ENCODE measurements at regions not wholly inside any gene's neighbourhood (a gene's known extent, or its start where the extent isn't known, plus 50 kb on each side); places are given as distances from the start of the nearest gene placed in this dataset.

GRCh38 chr7:156207306-156207705 is 395.0 kb upstream of the SHH start:
- no peak for TF ChIP-seq CTCF (IDR thresholded peaks at IDR 0.05; ENCODE audit: borderline replicate concordance, control extremely low read depth, extremely low read depth, insufficient read depth, missing control alignments)
- in situ Hi-C loops (cut with MboI; ENCODE audit: low sequenced_read_pairs, unreplicated experiment) = no loop called here
- DNase-seq (ENCODE audit: low spot score) = no peak

GRCh38 chr7:156206174-156206573 is 393.9 kb upstream of the SHH start:
- no peak for DNase-seq (ENCODE audit: low spot score)
- no peak for TF ChIP-seq CTCF (IDR thresholded peaks at IDR 0.05; ENCODE audit: borderline replicate concordance, control extremely low read depth, extremely low read depth, insufficient read depth, missing control alignments)
- in situ Hi-C loops (cut with MboI; ENCODE audit: low sequenced_read_pairs, unreplicated experiment) = no loop called here

GRCh38 chr7:156204820-156205219 is 392.6 kb upstream of the SHH start:
- no peak for DNase-seq (ENCODE audit: low spot score)
- in situ Hi-C loops (cut with MboI; ENCODE audit: low sequenced_read_pairs, unreplicated experiment) = no loop called here
- TF ChIP-seq CTCF (IDR thresholded peaks at IDR 0.05; ENCODE audit: borderline replicate concordance, control extremely low read depth, extremely low read depth, insufficient read depth, missing control alignments) = no peak

GRCh38 chr7:156203923-156204322 is 391.7 kb upstream of the SHH start:
- in situ Hi-C loops (cut with MboI; ENCODE audit: low sequenced_read_pairs, unreplicated experiment) = no loop called here
- no peak for DNase-seq (ENCODE audit: low spot score)
- TF ChIP-seq CTCF (IDR thresholded peaks at IDR 0.05; ENCODE audit: borderline replicate concordance, control extremely low read depth, extremely low read depth, insufficient read depth, missing control alignments) = no peak

GRCh38 chr7:156198277-156198676 is 386.0 kb upstream of the SHH start:
- DNase-seq (ENCODE audit: low spot score) = no peak
- in situ Hi-C loops (cut with MboI; ENCODE audit: low sequenced_read_pairs, unreplicated experiment) = no loop called here
- no peak for TF ChIP-seq CTCF (IDR thresholded peaks at IDR 0.05; ENCODE audit: borderline replicate concordance, control extremely low read depth, extremely low read depth, insufficient read depth, missing control alignments)

- TF ChIP-seq CTCF (IDR thresholded peaks at IDR 0.05; ENCODE audit: borderline replicate concordance, control extremely low read depth, extremely low read depth, insufficient read depth, missing control alignments) = no peak
- in situ Hi-C loops (cut with MboI; ENCODE audit: low sequenced_read_pairs, unreplicated experiment) = no loop called here
- no peak for DNase-seq (ENCODE audit: low spot score)
Observed at GRCh38 chr7:156196649-156197048, 384.4 kb upstream of the SHH start.

GRCh38 chr7:156195276-156195675 is 383.0 kb upstream of the SHH start:
- in situ Hi-C loops (cut with MboI; ENCODE audit: low sequenced_read_pairs, unreplicated experiment) = no loop called here

More at GRCh38 chr7:156195276-156195675, 383.0 kb upstream of the SHH start:
- DNase-seq (ENCODE audit: low spot score) = no peak
- TF ChIP-seq CTCF (IDR thresholded peaks at IDR 0.05; ENCODE audit: borderline replicate concordance, control extremely low read depth, extremely low read depth, insufficient read depth, missing control alignments) = no peak
